ENCODE measurements at regions not wholly inside any gene's neighbourhood (a gene's known extent, or its start where the extent isn't known, plus 50 kb on each side); places are given as distances from the start of the nearest gene placed in this dataset.

- H3K36me3 ChIP-seq (ENCODE audit: insufficient read depth, low read length) = no peaks in the 10 kb centered on the region
- no peak overlapping the region for H3K4me2 ChIP-seq (ENCODE audit: low read depth, low read length, poor library complexity, severe bottlenecking)
- no peaks in the 10 kb centered on the region for H3F3A ChIP-seq (ENCODE audit: low read depth)
- H2AFZ ChIP-seq (ENCODE audit: low read length) = no peak overlapping the region
- H3K9me2 ChIP-seq (replicated peaks; ENCODE audit: low read depth, low read length) = no peaks in the 10 kb centered on the region
- H3K4me1 ChIP-seq (ENCODE audit: insufficient read depth, low read length, poor library complexity, severe bottlenecking) = no peaks in the 10 kb centered on the region
- H3K27me3 ChIP-seq (ENCODE audit: insufficient read depth, low read length, poor library complexity, severe bottlenecking) = no peaks in the 10 kb centered on the region
- no peaks in the 10 kb centered on the region for H3K79me2 ChIP-seq (ENCODE audit: insufficient read depth, low read length)
- no peaks in the 10 kb centered on the region for H4K20me1 ChIP-seq (ENCODE audit: insufficient read depth, low read length, poor library complexity, severe bottlenecking)
- no peak overlapping the region for H3K4me3 ChIP-seq (ENCODE audit: low read length, poor library complexity, severe bottlenecking)
- TF ChIP-seq EZH2phosphoT487 (IDR thresholded peaks at IDR 0.05; ENCODE audit: borderline replicate concordance) (no peak), CTCF (conservative IDR thresholded peaks at IDR 0.05; ENCODE audit: low read length) (no peak)
- no peaks in the 10 kb centered on the region for H3K9me3 ChIP-seq (ENCODE audit: insufficient read depth, low read depth, low read length)
- no peak overlapping the region for H3K9ac ChIP-seq (ENCODE audit: low read depth, low read length, poor library complexity, severe bottlenecking)
These were observed 445.4 kb upstream of the DAB2 start for GRCh38 chr5:39870137-39870536.

- Histone ChIP-seq H3K36me3 (ENCODE audit: insufficient read depth, low read length) (no peaks in the 10 kb centered on the region), H2AFZ (ENCODE audit: low read length) (no peak overlapping the region), H3F3A (ENCODE audit: low read depth) (no peaks in the 10 kb centered on the region), H3K4me3 (ENCODE audit: low read length, poor library complexity, severe bottlenecking) (no peak overlapping the region), H3K27me3 (ENCODE audit: insufficient read depth, low read length, poor library complexity, severe bottlenecking) (no peaks in the 10 kb centered on the region), H3K4me1 (ENCODE audit: insufficient read depth, low read length, poor library complexity, severe bottlenecking) (no peaks in the 10 kb centered on the region), H4K20me1 (ENCODE audit: insufficient read depth, low read length, poor library complexity, severe bottlenecking) (no peaks in the 10 kb centered on the region), H3K9me2 (replicated peaks; ENCODE audit: low read depth, low read length) (no peaks in the 10 kb centered on the region), H3K9me3 (ENCODE audit: insufficient read depth, low read depth, low read length) (no peaks in the 10 kb centered on the region), H3K9ac (ENCODE audit: low read depth, low read length, poor library complexity, severe bottlenecking) (no peak overlapping the region), H3K79me2 (ENCODE audit: insufficient read depth, low read length) (no peaks in the 10 kb centered on the region), H3K4me2 (ENCODE audit: low read depth, low read length, poor library complexity, severe bottlenecking) (no peak overlapping the region)
- TF ChIP-seq EZH2phosphoT487 (IDR thresholded peaks at IDR 0.05; ENCODE audit: borderline replicate concordance) (no peak), CTCF (conservative IDR thresholded peaks at IDR 0.05; ENCODE audit: low read length) (no peak)
These were observed 444.6 kb upstream of the DAB2 start for GRCh38 chr5:39869396-39869795.

- no peak overlapping the region for H3K4me3 ChIP-seq (ENCODE audit: low read length, poor library complexity, severe bottlenecking)
- no peaks in the 10 kb centered on the region for H4K20me1 ChIP-seq (ENCODE audit: insufficient read depth, low read length, poor library complexity, severe bottlenecking)
- TF ChIP-seq EZH2phosphoT487 (IDR thresholded peaks at IDR 0.05; ENCODE audit: borderline replicate concordance) = no peak
- TF ChIP-seq CTCF (conservative IDR thresholded peaks at IDR 0.05; ENCODE audit: low read length) = no peak
- no peaks in the 10 kb centered on the region for H3K36me3 ChIP-seq (ENCODE audit: insufficient read depth, low read length)
- no peaks in the 10 kb centered on the region for H3K4me1 ChIP-seq (ENCODE audit: insufficient read depth, low read length, poor library complexity, severe bottlenecking)
- H3K27me3 ChIP-seq (ENCODE audit: insufficient read depth, low read length, poor library complexity, severe bottlenecking) = no peaks in the 10 kb centered on the region
- H3K9me3 ChIP-seq (ENCODE audit: insufficient read depth, low read depth, low read length) = no peaks in the 10 kb centered on the region
- H3K9me2 ChIP-seq (replicated peaks; ENCODE audit: low read depth, low read length) = no peaks in the 10 kb centered on the region
- H2AFZ ChIP-seq (ENCODE audit: low read length) = no peak overlapping the region
- no peaks in the 10 kb centered on the region for H3F3A ChIP-seq (ENCODE audit: low read depth)
- H3K4me2 ChIP-seq (ENCODE audit: low read depth, low read length, poor library complexity, severe bottlenecking) = no peak overlapping the region
- no peaks in the 10 kb centered on the region for H3K79me2 ChIP-seq (ENCODE audit: insufficient read depth, low read length)
- H3K9ac ChIP-seq (ENCODE audit: low read depth, low read length, poor library complexity, severe bottlenecking) = no peak overlapping the region
These were observed 443.1 kb upstream of the DAB2 start for GRCh38 chr5:39867923-39868322.

Data from Loucy (cell line).